ENCODE measurements at regions not wholly inside any gene's neighbourhood (a gene's known extent, or its start where the extent isn't known, plus 50 kb on each side); places are given as distances from the start of the nearest gene placed in this dataset.

GRCh38 chr5:9898319-9898718 lies 268.2 kb upstream of the TAS2R1 start:
- DNase-seq (no peak), ATAC-seq (no peak)
- Mint-ChIP-seq H3K9me3 (no peaks in the 10 kb centered on the region), H3K27ac (no peak overlapping the region), H3K4me1 (no peaks in the 10 kb centered on the region), H3K27me3 (no peaks in the 10 kb centered on the region), H3K4me3 (no peak overlapping the region)

- Mint-ChIP-seq H3K4me1 (no peaks in the 10 kb centered on the region), H3K9me3 (peaks cover 0 to 7% of the 10 kb centered on the region in 2 donors), H3K4me3 (no peak overlapping the region), H3K27me3 (no peaks in the 10 kb centered on the region), H3K27ac (no peak overlapping the region)
- DNase-seq (no peak), ATAC-seq (no peak)
Measured at GRCh38 chr5:9895302-9895645, 265.1 kb upstream of the TAS2R1 start.

- H3K27ac Mint-ChIP-seq: no peak overlapping the region
- ATAC-seq (no peak), DNase-seq (no peak)
- H3K27me3 Mint-ChIP-seq: no peaks in the 10 kb centered on the region
- no peak overlapping the region for H3K4me3 Mint-ChIP-seq
- H3K9me3 Mint-ChIP-seq: peaks cover 0 to 7% of the 10 kb centered on the region in 2 donors
- H3K4me1 Mint-ChIP-seq: no peaks in the 10 kb centered on the region
Measured at GRCh38 chr5:9894571-9895301, 264.6 kb upstream of the TAS2R1 start.

- no peak for DNase-seq
- H3K27ac Mint-ChIP-seq: no peak overlapping the region
- no peak overlapping the region for H3K4me3 Mint-ChIP-seq
- no peaks in the 10 kb centered on the region for H3K27me3 Mint-ChIP-seq
- peaks cover 0 to 7% of the 10 kb centered on the region in 2 donors for H3K9me3 Mint-ChIP-seq
- no peaks in the 10 kb centered on the region for H3K4me1 Mint-ChIP-seq
- ATAC-seq: no peak
Measured at GRCh38 chr5:9892696-9893095, 262.5 kb upstream of the TAS2R1 start.

GRCh38 chr5:9889511-9889910 lies 259.4 kb upstream of the TAS2R1 start:
- H3K4me3 Mint-ChIP-seq: no peak overlapping the region
- no peak overlapping the region for H3K27ac Mint-ChIP-seq
- no peaks in the 10 kb centered on the region for H3K27me3 Mint-ChIP-seq
- ATAC-seq (no peak), DNase-seq (no peak)
- H3K9me3 Mint-ChIP-seq: peaks cover 0 to 7% of the 10 kb centered on the region in 2 donors
- H3K4me1 Mint-ChIP-seq: no peaks in the 10 kb centered on the region

- H3K27me3 Mint-ChIP-seq: no peaks in the 10 kb centered on the region
- ATAC-seq (no peak), DNase-seq (no peak)
- H3K4me1 Mint-ChIP-seq: no peaks in the 10 kb centered on the region
- no peak overlapping the region for H3K4me3 Mint-ChIP-seq
- peaks cover 0 to 7% of the 10 kb centered on the region in 2 donors for H3K9me3 Mint-ChIP-seq
- H3K27ac Mint-ChIP-seq: no peak overlapping the region
Measured at GRCh38 chr5:9888501-9888901, 258.4 kb upstream of the TAS2R1 start.

GRCh38 chr5:9885164-9885563 lies 255.0 kb upstream of the TAS2R1 start:
- peaks cover 12 to 15% of the 10 kb centered on the region in 2 donors for H3K9me3 Mint-ChIP-seq
- DNase-seq (no peak), ATAC-seq (no peak)
- H3K27ac Mint-ChIP-seq: no peak overlapping the region
- H3K4me3 Mint-ChIP-seq: no peak overlapping the region
- H3K4me1 Mint-ChIP-seq: no peaks in the 10 kb centered on the region
- no peaks in the 10 kb centered on the region for H3K27me3 Mint-ChIP-seq

GRCh38 chr5:9878206-9878605 lies 248.1 kb upstream of the TAS2R1 start:
- no peak overlapping the region for H3K4me3 Mint-ChIP-seq
- no peaks in the 10 kb centered on the region for H3K4me1 Mint-ChIP-seq
- no peak for DNase-seq
- H3K27ac Mint-ChIP-seq: no peak overlapping the region
- ATAC-seq: no peak
- no peaks in the 10 kb centered on the region for H3K27me3 Mint-ChIP-seq
- H3K9me3 Mint-ChIP-seq: peaks cover 15 to 18% of the 10 kb centered on the region in 2 donors

- no peaks in the 10 kb centered on the region for H3K27me3 Mint-ChIP-seq
Measured at GRCh38 chr5:9877488-9877887, 247.3 kb upstream of the TAS2R1 start.

GRCh38 chr5:9876451-9876850 lies 246.3 kb upstream of the TAS2R1 start:
- ATAC-seq (no peak), DNase-seq (no peak)
- Mint-ChIP-seq H3K27me3 (no peaks in the 10 kb centered on the region), H3K4me1 (no peaks in the 10 kb centered on the region), H3K4me3 (no peak overlapping the region), H3K27ac (no peak overlapping the region), H3K9me3 (peaks cover 13 to 16% of the 10 kb centered on the region in 2 donors)

More at GRCh38 chr5:9877488-9877887, 247.3 kb upstream of the TAS2R1 start:
- no peak overlapping the region for H3K4me3 Mint-ChIP-seq
- no peak overlapping the region for H3K27ac Mint-ChIP-seq
- H3K9me3 Mint-ChIP-seq: peaks cover 15 to 18% of the 10 kb centered on the region in 2 donors
- ATAC-seq: no peak
- DNase-seq: no peak
- no peaks in the 10 kb centered on the region for H3K4me1 Mint-ChIP-seq

- H3K27me3 Mint-ChIP-seq: no peaks in the 10 kb centered on the region
- DNase-seq (no peak), ATAC-seq (no peak)
- no peak overlapping the region for H3K4me3 Mint-ChIP-seq
- H3K27ac Mint-ChIP-seq: no peak overlapping the region
- peaks cover 29 to 54% of the 10 kb centered on the region in 2 donors for H3K9me3 Mint-ChIP-seq
- H3K4me1 Mint-ChIP-seq: no peaks in the 10 kb centered on the region
Measured at GRCh38 chr5:9869616-9870288, 239.6 kb upstream of the TAS2R1 start.

- Mint-ChIP-seq H3K9me3 (peaks cover 31 to 51% of the 10 kb centered on the region in 2 donors), H3K27ac (no peak overlapping the region), H3K27me3 (no peaks in the 10 kb centered on the region), H3K4me3 (no peak overlapping the region), H3K4me1 (no peaks in the 10 kb centered on the region)
- ATAC-seq: no peak
- DNase-seq: no peak
Measured at GRCh38 chr5:9865574-9865973, 235.4 kb upstream of the TAS2R1 start.

- Mint-ChIP-seq H3K27ac (peak overlapping the region in 1 of 2 donors; percentile 28), H3K9me3 (peaks cover 31 to 47% of the 10 kb centered on the region in 2 donors), H3K4me1 (no peaks in the 10 kb centered on the region), H3K4me3 (no peak overlapping the region), H3K27me3 (no peaks in the 10 kb centered on the region)
- no peak for DNase-seq
- no peak for ATAC-seq
Measured at GRCh38 chr5:9864791-9865190, 234.6 kb upstream of the TAS2R1 start.

- Mint-ChIP-seq H3K4me3 (no peak overlapping the region), H3K27ac (no peak overlapping the region), H3K9me3 (peaks cover 23 to 38% of the 10 kb centered on the region in 2 donors), H3K4me1 (no peaks in the 10 kb centered on the region), H3K27me3 (no peaks in the 10 kb centered on the region)
- ATAC-seq: no peak
- DNase-seq: no peak
Measured at GRCh38 chr5:9863486-9863885, 233.3 kb upstream of the TAS2R1 start.

- Mint-ChIP-seq H3K9me3 (peaks cover 21 to 23% of the 10 kb centered on the region in 2 donors), H3K27ac (no peak overlapping the region), H3K4me3 (no peak overlapping the region), H3K4me1 (no peaks in the 10 kb centered on the region), H3K27me3 (no peaks in the 10 kb centered on the region)
- ATAC-seq: peak; percentile 9
- no peak for DNase-seq
Measured at GRCh38 chr5:9861666-9862256, 231.6 kb upstream of the TAS2R1 start.

- H3K9me3 Mint-ChIP-seq: peaks cover 2 to 4% of the 10 kb centered on the region in 2 donors
- H3K27ac Mint-ChIP-seq: no peak overlapping the region
- DNase-seq (no peak), ATAC-seq (no peak)
- no peak overlapping the region for H3K4me3 Mint-ChIP-seq
- no peaks in the 10 kb centered on the region for H3K4me1 Mint-ChIP-seq
- H3K27me3 Mint-ChIP-seq: no peaks in the 10 kb centered on the region
Measured at GRCh38 chr5:9859808-9860207, 229.7 kb upstream of the TAS2R1 start.

Measured in stimulated activated naive CD8-positive, alpha-beta T cell treated with anti-CD3 and anti-CD28 coated beads, Interleukin-15, amount 100 ng/mL, for 72 hours (primary cell).